GM21515 (cell line): ENCODE measurements at regions not wholly inside any gene's neighbourhood (a gene's known extent, or its start where the extent isn't known, plus 50 kb on each side); places are given as distances from the start of the nearest gene placed in this dataset.
"Not testable (repeated sequence)": the region's sequence is repeated elsewhere in the genome, so short reads cannot be mapped to it uniquely, and the experiment has no call there.

Experiments
- ATAC-seq: cut with Tn5 transposase; IDR thresholded peaks from one replicate; pipeline ENCODE4 v1.9.1; 2021; ENCODE audit not compliant: unreplicated experiment

DNA sequence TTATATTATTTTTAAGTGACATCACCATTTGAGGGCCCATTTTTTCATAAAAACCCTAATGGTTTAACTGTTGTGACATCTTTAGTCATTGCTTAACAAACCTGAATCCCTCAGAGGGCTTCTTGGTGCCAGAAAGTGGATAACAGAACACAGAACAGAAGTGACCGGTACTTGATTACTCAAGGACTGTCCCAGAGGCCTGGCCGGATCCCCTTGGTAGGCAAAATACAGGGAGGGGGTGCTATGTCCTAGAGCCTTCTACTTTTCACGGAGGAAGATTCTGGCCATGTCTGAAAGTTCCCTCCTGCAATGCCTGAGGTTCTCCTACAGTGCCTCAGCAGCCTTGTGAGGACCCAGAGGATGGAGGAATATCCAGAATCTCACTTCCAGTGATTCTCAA, 94.3 kb upstream of the DCLK2 start:
- no peak for ATAC-seq

- no peak for ATAC-seq
Observed at GRCh38 chr4:149985981-149986380, 92.3 kb upstream of the DCLK2 start.

DNA sequence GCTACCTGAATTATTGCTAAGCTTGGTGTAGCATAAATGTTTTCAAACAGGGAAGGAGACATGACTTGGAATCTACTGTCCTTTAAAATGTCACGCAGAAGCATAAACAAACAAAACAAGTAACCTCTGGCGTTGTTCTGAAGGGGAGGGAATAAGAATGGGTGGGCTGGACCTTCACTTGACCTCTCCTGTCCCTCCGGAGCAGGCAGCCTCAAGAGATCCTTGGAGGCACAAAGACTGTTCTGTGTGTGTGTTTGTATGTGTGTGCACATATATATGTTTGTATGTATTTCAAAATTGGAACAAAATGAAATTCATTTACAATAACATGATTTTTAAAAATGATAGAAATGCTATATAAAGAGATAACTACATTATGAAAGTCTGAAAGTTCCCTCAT, 91.3 kb upstream of the DCLK2 start:
- no peak for ATAC-seq

- no peak for ATAC-seq
Observed at GRCh38 chr4:149987330-149988086, 90.7 kb upstream of the DCLK2 start.

- no peak for ATAC-seq
Observed at GRCh38 chr4:149988087-149988410, 90.2 kb upstream of the DCLK2 start.

DNA sequence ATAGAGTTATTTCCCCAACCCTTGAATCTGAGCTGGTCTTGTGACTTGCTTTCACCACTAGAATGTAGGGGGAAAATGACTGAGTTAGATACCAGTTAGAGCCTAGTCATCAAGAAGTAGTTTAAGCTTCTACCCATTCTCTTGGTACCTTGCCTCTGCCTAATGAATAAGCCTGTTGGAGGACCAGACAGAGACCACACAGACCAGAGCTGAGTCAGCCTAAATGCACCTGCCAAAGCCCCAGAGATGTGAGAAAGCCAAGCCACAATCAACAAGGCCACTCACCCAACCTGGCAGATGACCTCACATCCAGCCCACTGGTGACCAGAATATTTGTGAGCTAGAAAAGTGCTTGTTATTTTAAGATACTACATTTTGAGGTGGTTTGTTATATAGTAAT, 85.2 kb upstream of the DCLK2 start:
- no peak for ATAC-seq

DNA sequence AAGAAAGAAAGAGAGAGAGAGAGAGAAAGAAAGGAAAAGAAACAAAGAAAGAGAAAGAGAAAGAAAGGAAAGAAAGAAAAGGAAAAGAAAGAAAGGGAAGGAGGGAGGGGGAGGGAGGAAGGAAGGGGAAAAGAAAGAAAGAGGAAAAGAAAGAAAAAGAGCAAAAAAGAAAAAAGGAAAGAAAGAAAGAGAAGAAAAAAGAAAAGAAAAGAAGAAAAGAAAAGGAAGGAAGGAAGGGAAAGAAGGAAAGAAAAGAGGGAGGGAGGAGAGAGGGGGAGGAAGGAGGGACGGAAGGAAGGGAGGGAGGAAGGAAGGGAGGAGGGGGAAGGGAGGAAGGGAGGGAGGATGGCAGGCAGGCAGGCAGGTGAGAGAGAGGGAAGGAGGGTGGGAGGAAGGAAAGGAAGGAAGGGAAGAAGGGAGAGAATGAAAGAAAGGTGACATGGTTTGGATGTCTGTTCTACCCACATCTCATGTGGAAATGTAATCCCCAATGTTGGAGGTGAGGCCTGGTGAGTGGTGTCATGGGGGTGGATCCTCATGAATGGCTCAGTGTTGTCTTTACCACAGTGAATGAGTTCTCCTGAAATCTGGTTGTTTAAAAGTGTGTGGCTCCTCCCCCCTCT, 83.0 kb upstream of the DCLK2 start:
- no peak for ATAC-seq

DNA sequence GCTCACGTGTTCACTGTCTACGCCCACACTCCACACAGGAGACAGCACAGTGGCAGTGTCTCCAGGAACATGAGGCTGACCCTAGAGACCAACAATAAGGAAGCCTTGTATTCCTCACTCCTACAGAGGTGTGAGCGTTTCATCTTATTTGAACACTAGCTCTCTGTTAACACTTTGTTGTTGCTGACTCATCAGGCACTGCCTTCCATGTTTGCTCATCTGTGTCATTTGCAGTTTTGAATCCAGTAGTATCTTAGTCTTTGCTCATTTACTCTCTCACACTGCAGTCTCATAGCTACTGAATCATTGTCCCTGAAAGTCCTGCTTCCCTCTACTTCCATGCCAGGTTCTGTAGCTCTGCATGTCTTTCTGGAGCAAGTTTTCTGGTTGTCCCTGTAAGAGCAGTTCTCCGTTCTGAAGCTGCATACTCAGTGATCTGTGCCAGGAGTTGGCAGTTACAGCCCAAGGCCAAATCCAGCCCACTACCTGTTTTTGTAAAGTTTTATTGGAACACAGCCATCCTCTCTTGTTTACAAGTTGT, 80.3 kb upstream of the DCLK2 start:
- peak; percentile 57 for ATAC-seq

DNA sequence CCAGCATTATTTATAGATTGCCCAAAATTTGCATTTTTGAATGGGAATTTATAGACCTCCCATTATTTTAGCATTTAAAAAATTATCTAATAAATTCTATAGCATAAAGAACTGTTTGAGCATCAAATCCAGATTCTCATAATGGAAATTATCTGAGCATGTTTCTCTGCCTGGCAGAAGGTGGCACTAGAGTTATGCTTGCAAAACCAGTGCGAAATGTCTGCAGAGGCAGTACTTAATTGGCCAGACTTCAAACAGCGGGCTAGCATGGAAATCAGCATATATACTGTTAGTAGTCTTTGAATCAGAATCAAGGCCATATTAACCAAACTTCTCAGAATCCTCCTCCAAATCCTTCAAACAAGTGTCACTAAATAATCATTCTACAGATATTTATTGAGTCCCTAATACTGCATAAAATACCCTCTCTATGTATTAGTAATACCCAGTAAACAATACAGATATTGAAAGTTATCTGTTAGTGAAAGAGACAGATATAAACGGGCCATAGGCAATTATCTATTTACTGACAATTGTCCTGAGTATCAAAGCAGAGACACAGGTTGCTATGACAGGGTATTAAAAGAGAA, 78.7 kb upstream of the DCLK2 start:
- ATAC-seq = peak; percentile 51

GRCh38 chr4:150001815-150002214, 76.4 kb upstream of the DCLK2 start:
- no peak for ATAC-seq

GRCh38 chr4:150002561-150002960, 75.7 kb upstream of the DCLK2 start:
- ATAC-seq = no peak

DNA sequence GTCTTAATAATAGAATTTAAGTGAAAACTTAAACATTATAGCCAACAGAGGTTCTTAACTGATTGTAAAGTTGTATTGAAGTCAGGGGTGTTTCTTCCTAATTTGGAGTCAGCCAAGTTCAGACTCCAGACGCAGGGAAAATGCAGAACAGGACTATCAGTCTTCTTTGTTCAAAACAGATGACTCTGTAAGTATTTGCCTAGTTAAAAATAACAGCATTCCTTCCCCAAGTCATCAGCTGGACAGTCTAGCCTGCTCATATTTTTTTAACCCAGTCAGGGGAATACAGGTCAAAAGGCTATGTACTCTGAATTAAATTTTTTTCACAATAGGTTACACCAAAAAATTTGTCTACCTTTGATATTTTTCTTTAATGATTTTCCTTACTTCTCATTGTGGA, 73.8 kb upstream of the DCLK2 start:
- ATAC-seq = no peak

DNA sequence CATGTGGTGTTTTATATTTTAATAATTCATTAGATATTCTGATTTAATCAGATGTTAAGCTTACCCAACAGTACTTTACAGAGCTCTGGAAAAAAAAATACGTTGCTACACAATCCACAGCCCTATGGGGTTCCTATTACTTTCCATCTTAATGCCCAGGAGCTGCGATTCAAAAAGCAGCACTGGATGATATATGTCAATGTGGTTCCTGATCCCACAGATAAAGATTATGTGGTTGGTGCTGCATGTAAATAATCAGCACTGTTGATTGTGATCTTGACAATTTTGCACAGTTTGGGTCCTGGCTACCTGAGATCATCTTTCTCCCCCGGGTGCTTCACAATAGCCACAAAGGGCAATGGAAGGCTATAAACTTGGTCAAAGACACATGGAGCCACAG, 72.7 kb upstream of the DCLK2 start:
- no peak for ATAC-seq

DNA sequence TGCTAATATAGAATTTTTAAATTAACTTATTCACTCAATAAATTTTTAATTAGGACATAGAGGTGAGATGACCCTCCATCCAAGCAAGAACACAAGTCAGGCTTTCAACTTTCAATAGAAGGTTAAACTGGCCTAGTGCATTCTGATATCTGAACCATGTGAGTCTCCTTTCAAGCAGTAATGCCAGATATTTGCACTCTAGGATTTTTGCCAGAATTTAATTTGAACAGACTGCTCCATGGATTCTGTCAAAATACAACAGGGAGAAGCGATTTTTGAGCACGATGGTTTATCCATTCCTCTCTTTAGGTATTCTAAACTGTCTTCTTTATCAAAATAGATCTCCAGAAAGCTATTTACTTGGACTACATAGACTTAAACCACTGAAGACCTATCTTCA, 72.0 kb upstream of the DCLK2 start:
- no peak for ATAC-seq

DNA sequence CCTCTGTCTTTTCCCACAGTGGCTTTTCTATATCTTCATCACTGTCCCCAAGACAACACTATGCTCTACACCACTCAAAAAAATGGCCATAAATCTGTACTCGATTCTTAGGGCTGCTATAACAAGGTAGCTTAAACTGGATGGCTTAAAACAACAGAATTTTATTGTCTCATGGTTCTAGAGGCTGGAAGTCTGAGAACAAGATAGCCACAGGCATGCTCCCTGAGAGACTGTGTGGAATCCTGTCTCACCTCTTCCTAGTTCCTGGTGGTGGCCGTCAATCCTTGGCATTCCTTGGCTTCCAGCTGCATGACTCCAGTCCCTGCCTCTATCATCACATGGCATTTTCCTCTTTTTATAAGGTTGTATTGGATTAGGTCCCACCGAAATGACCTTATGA, 70.7 kb upstream of the DCLK2 start:
- no peak for ATAC-seq

DNA sequence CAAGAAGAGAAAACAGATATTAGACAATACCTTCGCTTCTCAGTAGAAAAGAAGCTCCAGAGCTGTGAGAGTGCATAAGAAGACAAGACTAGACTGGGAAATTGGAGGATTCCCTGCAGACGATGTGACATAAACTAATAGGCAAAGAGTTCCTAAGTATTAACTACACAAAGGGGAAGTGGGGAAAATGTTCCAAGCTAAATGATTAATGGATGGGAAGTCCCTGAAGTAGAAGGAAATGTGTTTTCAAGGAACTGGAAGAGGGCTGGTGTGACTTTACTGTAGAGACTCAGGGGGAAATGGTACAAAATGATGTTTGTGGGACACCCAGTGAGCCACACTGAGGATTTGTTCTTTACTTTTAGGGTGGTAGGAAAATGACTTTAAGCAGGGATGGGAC, 69.7 kb upstream of the DCLK2 start:
- no peak for ATAC-seq

DNA sequence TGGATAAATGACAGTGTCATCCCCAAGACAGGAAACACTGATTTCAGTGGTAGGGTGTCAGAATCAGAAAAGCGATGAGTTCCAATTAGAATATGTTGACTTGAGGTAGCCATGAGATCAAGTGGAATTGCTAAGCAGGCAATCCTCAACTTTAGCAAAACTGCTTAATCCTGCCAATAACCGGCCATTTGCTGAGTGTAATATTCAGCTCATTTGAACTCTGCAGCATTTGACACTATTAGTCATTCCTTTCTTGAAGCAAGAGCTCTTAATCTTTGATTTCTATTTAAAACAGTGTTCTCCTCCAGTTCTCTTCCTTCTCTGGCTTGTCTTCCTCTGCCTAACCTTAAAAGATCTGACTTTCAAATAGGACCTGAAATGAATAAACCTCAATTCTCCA, 68.7 kb upstream of the DCLK2 start:
- no peak for ATAC-seq

- ATAC-seq = peak; percentile 66
Observed at GRCh38 chr4:150010525-150011126, 67.6 kb upstream of the DCLK2 start.

GRCh38 chr4:150012851-150013360, 65.3 kb upstream of the DCLK2 start:
- no peak for ATAC-seq

DNA sequence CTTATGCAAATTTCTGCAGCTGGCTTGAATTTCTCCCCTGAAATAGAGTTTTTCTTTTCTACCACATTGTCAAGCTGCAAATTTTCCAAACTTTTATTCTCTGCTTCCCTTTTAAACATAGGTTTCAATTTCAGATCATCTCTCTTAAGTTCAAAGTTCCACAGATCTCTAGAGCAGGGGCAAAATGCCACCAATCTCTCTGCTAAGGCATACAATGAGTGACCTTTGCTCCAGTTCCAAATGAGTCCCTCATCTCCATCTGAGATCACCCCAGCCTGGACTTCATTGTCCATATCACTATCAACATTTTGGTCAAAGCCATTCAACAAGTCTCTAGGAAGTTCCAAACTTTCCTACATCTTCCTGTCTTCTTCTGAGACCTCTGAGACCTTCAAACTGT, 62.3 kb upstream of the DCLK2 start:
- ATAC-seq = not testable (repeated sequence)

DNA sequence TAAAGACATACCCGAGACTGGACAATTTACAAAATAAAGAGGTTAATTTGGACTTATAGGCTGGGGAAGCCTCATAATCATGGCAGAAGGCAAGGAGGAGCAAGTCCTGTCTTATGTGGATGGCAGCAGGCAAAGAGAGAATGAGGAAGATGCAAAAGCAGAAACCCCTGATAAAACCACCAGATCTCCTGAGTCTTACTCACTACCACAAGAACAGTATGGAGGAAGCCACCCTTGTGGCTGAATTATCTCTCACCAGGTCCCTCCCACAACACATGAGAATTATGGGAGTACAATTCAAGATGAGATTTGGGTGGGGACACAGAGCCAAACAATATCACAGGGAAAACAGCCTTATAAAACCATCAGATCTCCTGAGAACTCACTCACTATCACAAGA, 61.6 kb upstream of the DCLK2 start:
- not testable (repeated sequence) for ATAC-seq

GRCh38 chr4:150018257-150018656, 60.0 kb upstream of the DCLK2 start:
- ATAC-seq = no peak
